Psoas muscle (tissue), 7 donors: ENCODE measurements at regions not wholly inside any gene's neighbourhood (a gene's known extent, or its start where the extent isn't known, plus 50 kb on each side); places are given as distances from the start of the nearest gene placed in this dataset.

Experiments
- ATAC-seq, 4 donors: fragments of 200-7000 bp; cut with Tn5 transposase; one replicate each; pipeline ENCODE4 v1.9.1; 2020; ENCODE audit warnings: moderate library complexity in 3 of 4, mild to moderate bottlenecking in 2 of 4
- DNase-seq, 2 donors: peaks; one replicate each; pipeline ENCODE4 v3.0.0-alpha.2; 2020
- H3K27ac ChIP-seq: fragments of 200-600 bp; one replicate; pipeline ENCODE4 v1.8.0; 2022
- H3K27me3 ChIP-seq, 3 donors: fragments of 200-600 bp in 1 of 3; one replicate each; pipeline versions ENCODE4 v1.6.1 to v1.8.0; 2013 to 2022; ENCODE audit warnings: low read length in 2 of 3, mild to moderate bottlenecking in 2 of 3, moderate library complexity in 1 of 3; ENCODE audit not compliant: insufficient read depth in 3 of 3
- H3K36me3 ChIP-seq, 2 donors: fragments of 200-600 bp in 1 of 2; one replicate each; pipeline versions ENCODE4 v1.6.1 to v1.8.0; 2013 to 2022; ENCODE audit warnings: low read depth in 1 of 2, mild to moderate bottlenecking in 1 of 2, moderate library complexity in 1 of 2; ENCODE audit not compliant: insufficient read depth in 1 of 2
- H3K4me1 ChIP-seq: fragments of 200-600 bp; one replicate; pipeline ENCODE4 v1.8.0; 2022
- H3K4me3 ChIP-seq: fragments of 200-600 bp; one replicate; pipeline ENCODE4 v1.8.0; 2022; ENCODE audit warnings: mild to moderate bottlenecking
- H3K9me3 ChIP-seq: fragments of 200-600 bp; one replicate; pipeline ENCODE4 v1.8.0; 2022
- CTCF ChIP-seq: fragments of 200-600 bp; IDR thresholded peaks from one replicate; pipeline ENCODE4 v1.8.0; 2022; ENCODE audit warnings: antibody characterized with exemption
- WGBS, 3 donors: extraction: QIAGEN DNeasy Blood & Tissue Kit; methylation state at CpG; one replicate each; pipeline versions ENCODE4 v1.1.6 to v1.1.7; 2013; 5-methylcytosine and 5-hydroxymethylcytosine counted together
- intact Hi-C, 2 donors: fragments of 100-400 bp; cut with DNase I; formaldehyde crosslinking; loops; one replicate each; pipeline versions ENCODE4 v1.11.0 to v1.14.2; 2022
- donor health status: healthy with polysubstance abuse.
- donor health status: DM: no; HTN: no; CAD: no; lungs with moderate emphysema.
- donor health status: Bipolar disorder and iron deficiency.
- donor health status: healthy.
- donor health status: DM: yes; HTN: yes; CAD: no.
- donor health status: DM: no; HTN: no; CAD: no.
- donor health status: DM: yes; HTN: yes; CAD: no.

DNA sequence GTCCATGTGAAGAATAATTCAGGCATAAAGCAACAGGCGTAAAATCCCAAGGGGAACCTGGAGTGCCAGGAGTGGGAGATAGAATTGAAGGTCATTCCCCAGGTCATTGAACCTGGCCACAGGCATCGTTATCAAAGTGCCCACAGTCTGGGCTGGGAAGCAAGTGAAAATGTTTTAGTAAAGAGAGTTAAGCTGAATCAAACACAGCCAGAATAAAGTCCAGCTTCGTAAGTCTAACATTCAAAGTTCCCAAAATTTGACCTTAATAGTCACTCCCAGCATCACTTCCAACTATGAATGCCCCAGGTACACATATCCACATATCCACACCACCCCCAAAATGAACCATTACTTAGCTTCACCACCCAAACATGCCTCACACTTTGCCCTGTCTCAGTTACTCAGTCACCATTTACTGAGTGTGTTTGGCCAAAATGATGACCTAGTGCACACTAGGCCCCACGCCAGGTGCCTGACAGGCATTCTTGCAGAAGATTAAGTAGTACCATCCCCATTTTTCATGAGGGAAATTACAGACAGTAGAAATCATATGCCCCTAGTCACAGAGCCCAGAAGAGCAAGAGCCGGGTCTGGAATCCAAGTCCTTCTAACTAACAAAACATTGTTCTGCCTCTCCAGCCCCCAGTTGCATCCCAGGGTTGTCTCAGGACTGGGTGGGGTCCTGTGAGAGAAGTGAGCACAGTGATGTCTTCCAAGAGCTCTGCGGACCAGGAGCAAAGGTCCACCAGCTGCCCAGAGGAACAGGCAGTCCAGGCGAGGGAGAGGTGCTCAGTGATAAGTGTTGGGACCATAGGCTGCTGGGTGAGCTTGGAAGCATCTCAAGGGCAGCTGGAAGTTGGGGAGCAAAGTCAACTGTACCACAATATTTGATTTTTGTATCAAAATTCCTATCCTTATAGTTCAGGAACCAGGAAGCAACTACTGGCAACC lies 65.2 kb upstream of the MYCN start:
- H3K27me3 ChIP-seq, result no peaks in the 10 kb centered on the region
- H3K4me3 ChIP-seq, result no peak overlapping the region
- ATAC-seq (no peak), DNase-seq (no peak)
- no peak for TF ChIP-seq CTCF
- no peaks in the 10 kb centered on the region for H3K36me3 ChIP-seq
- no peaks in the 10 kb centered on the region for H3K4me1 ChIP-seq
- intact Hi-C loops, result no loop called here
- no peaks in the 10 kb centered on the region for H3K9me3 ChIP-seq
- H3K27ac ChIP-seq, result no peak overlapping the region
- 47 to 66% (median 52%) methylated on average over 7 of the region's 7 CpGs for WGBS, 3 donors

DNA sequence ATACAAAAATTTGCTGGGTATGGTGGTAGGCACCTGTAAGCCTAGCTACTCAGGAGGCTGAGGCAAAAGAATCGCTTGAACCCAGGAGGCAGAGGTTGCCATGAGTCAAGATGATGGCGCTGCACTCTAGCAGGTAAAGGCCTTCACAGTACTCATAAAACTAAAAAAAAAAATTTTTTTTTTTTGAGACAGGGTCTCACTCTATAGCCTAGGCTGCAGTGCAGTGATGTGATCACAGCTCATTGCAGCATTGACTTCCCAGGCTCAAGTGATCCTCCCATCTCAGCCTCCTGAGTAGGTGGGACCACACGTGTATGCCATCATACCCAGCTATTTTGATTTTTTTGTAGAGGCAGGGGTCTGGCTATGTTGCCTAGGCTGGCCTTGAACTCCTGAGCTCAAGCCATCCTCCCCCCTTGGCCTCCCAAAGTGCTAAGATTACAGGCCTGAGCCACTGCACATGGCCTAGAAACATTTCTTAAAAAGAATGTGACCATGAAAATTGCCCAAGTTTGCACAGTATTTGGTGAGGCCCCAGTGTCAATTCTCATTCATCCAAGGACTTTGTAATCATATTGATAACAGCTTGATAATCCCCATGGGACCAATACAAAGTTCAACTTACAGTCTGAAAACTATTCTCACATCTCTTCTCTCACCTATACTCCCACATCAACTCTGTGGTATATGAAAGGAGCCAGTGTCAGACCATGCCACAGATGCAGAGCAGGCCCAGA lies 64.2 kb upstream of the MYCN start:
- Histone ChIP-seq H3K9me3 (no peaks in the 10 kb centered on the region), H3K4me1 (no peaks in the 10 kb centered on the region), H3K4me3 (no peak overlapping the region), H3K27ac (no peak overlapping the region), H3K36me3 (no peaks in the 10 kb centered on the region), H3K27me3 (no peaks in the 10 kb centered on the region)
- TF ChIP-seq CTCF, result no peak
- ATAC-seq (no peak), DNase-seq (no peak)
- WGBS, 3 donors, result 90 to 97% (median 95%) methylated on average over 3 of the region's 3 CpGs
- intact Hi-C loops, result no loop called here

DNA sequence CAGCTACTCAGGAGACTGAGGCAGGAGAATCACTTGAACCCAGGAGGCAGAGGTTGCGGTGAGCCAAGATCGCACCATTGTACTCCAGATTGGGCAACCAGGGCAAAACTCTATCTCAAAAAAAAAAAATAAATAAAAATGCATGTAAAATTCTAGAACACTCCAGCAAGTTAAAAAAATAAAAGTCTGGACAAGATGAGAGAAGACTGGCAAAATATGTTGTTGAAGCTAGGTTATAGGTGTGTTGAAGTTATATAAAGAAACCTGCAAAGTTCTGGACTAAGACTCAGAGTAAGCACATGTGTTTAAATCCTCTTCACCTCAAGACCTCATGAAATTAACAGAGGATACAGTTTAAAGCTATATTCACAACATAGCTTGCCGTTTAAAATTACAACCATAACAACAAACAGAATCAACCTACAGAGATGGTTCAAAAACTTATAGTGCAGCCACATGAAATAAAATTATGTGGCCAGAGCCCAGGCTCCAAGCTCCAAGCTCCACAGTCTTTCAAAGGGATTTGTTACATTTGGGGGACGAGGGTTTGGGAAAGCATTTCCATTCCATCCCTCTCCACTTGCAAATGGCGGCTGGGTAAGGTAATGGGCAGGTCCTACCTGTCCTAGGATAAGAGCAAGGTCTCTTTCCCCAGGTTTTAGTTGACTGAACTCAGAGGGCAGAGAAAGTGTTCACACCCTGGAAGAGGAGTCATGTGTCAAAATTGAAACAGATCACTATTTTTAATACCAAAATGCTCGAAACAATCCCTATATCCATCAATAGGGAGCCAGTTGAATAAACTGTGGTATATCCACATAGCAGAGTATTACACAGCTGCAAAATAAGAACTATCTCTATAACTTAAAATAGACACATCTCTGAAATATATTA lies 59.9 kb upstream of the MYCN start:
- ATAC-seq (no peak), DNase-seq (no peak)
- H3K4me3 ChIP-seq, result no peak overlapping the region
- intact Hi-C loops, result no loop called here
- no peak for TF ChIP-seq CTCF
- 93 to 95% (median 94%) methylated on average over 6 of the region's 6 CpGs for WGBS, 3 donors
- no peaks in the 10 kb centered on the region for H3K27me3 ChIP-seq
- H3K36me3 ChIP-seq, result no peaks in the 10 kb centered on the region
- no peak overlapping the region for H3K27ac ChIP-seq
- no peaks in the 10 kb centered on the region for H3K4me1 ChIP-seq
- no peaks in the 10 kb centered on the region for H3K9me3 ChIP-seq

GRCh38 chr2:15881120-15881433 lies 59.3 kb upstream of the MYCN start:
- ATAC-seq (no peak), DNase-seq (no peak)
- H3K4me3 ChIP-seq, result no peak overlapping the region
- WGBS, 3 donors, result 78 to 80% (median 80%) methylated on average over 7 of the region's 7 CpGs
- no peaks in the 10 kb centered on the region for H3K36me3 ChIP-seq
- H3K27me3 ChIP-seq, result no peaks in the 10 kb centered on the region
- no peaks in the 10 kb centered on the region for H3K4me1 ChIP-seq
- H3K9me3 ChIP-seq, result no peaks in the 10 kb centered on the region
- H3K27ac ChIP-seq, result no peak overlapping the region
- no peak for TF ChIP-seq CTCF
- intact Hi-C loops, result no loop called here
